H9 (cell line): ENCODE measurements at regions not wholly inside any gene's neighbourhood (a gene's known extent, or its start where the extent isn't known, plus 50 kb on each side); places are given as distances from the start of the nearest gene placed in this dataset.

Experiments used
- DNase-seq: peaks from one replicate; pipeline ENCODE4 v3.0.0-alpha.2; 2017
- H2AFZ ChIP-seq: one replicate; pipeline ENCODE4 v1.6.1; 2013; ENCODE audit warnings: mild to moderate bottlenecking, low read length, control low read depth, moderate library complexity
- H2AK5ac ChIP-seq: 2 replicates; pipeline ENCODE4 v1.6.1; 2013; ENCODE audit warnings: low read length, control low read depth, mixed read lengths; ENCODE audit not compliant: insufficient read length
- H2BK120ac ChIP-seq: one replicate; pipeline ENCODE4 v1.6.1; 2013; ENCODE audit warnings: low read depth, mild to moderate bottlenecking, low read length, control low read depth, inconsistent platforms; ENCODE audit not compliant: poor library complexity, severe bottlenecking
- H2BK12ac ChIP-seq: 2 replicates; pipeline ENCODE4 v1.6.1; 2013; ENCODE audit warnings: low read length, control low read depth, mixed read lengths, low read depth; ENCODE audit not compliant: insufficient read length
- H2BK15ac ChIP-seq: 2 replicates; pipeline ENCODE4 v1.6.1; 2013; ENCODE audit warnings: low read depth, low read length, control low read depth
- H2BK20ac ChIP-seq: one replicate; pipeline ENCODE4 v1.6.1; 2013; ENCODE audit warnings: low read depth, mild to moderate bottlenecking, low read length, control low read depth, inconsistent platforms; ENCODE audit not compliant: poor library complexity, severe bottlenecking
- H2BK5ac ChIP-seq: 2 replicates; pipeline ENCODE4 v1.6.1; 2013; ENCODE audit warnings: low read length, control low read depth, mixed read lengths; ENCODE audit not compliant: insufficient read length
- H3K14ac ChIP-seq: 2 replicates; pipeline ENCODE4 v1.6.1; 2013; ENCODE audit warnings: low read length, control low read depth; ENCODE audit not compliant: insufficient read depth
- H3K18ac ChIP-seq: 2 replicates; pipeline ENCODE4 v1.6.1; 2013; ENCODE audit warnings: low read depth, mild to moderate bottlenecking, mixed read lengths, low read length, control low read depth; ENCODE audit not compliant: insufficient read length
- H3K23ac ChIP-seq: 2 replicates; pipeline ENCODE4 v1.6.1; 2013; ENCODE audit warnings: low read length, control low read depth, mixed read lengths, low read depth; ENCODE audit not compliant: insufficient read length
- H3K23me2 ChIP-seq: 2 replicates; pipeline ENCODE4 v1.6.1; 2013; ENCODE audit warnings: low read depth, mild to moderate bottlenecking, mixed read lengths, low read length, control low read depth; ENCODE audit not compliant: insufficient read length, poor library complexity, severe bottlenecking
- H3K27ac ChIP-seq: 2 replicates; pipeline ENCODE4 v1.5.1; 2013; ENCODE audit warnings: low read length, control low read depth, mixed read lengths, low read depth; ENCODE audit not compliant: insufficient read length
- H3K27me3 ChIP-seq: 2 replicates; pipeline ENCODE4 v1.6.1; 2013; ENCODE audit warnings: low read length, control low read depth, inconsistent platforms; ENCODE audit not compliant: insufficient read depth
- H3K4ac ChIP-seq: 2 replicates; pipeline ENCODE4 v1.6.1; 2013; ENCODE audit warnings: low read depth, mild to moderate bottlenecking, control low read depth, inconsistent platforms, low read length, moderate library complexity
- H3K4me1 ChIP-seq: 2 replicates; pipeline ENCODE4 v1.6.1; 2013; ENCODE audit warnings: low read length, control low read depth, inconsistent platforms; ENCODE audit not compliant: insufficient read depth
- H3K4me2 ChIP-seq: 2 replicates; pipeline ENCODE4 v1.6.1; 2013; ENCODE audit warnings: low read length, control low read depth, mixed read lengths; ENCODE audit not compliant: insufficient read length, insufficient read depth
- H3K56ac ChIP-seq: 2 replicates; pipeline ENCODE4 v1.6.1; 2013; ENCODE audit warnings: low read depth, mild to moderate bottlenecking, mixed read lengths, low read length, control low read depth; ENCODE audit not compliant: insufficient read length
- H3K79me1 ChIP-seq: 2 replicates; pipeline ENCODE4 v1.6.1; 2013; ENCODE audit warnings: low read depth, mild to moderate bottlenecking, moderate library complexity, low read length, control low read depth, inconsistent platforms; ENCODE audit not compliant: insufficient read depth, poor library complexity, severe bottlenecking
- H3K79me2 ChIP-seq: 2 replicates; pipeline ENCODE4 v1.6.1; 2013; ENCODE audit warnings: low read length, control low read depth, inconsistent platforms; ENCODE audit not compliant: insufficient read depth
- H3K9ac ChIP-seq: 2 replicates; pipeline ENCODE4 v1.6.1; 2013; ENCODE audit warnings: low read length, control low read depth, mixed read lengths; ENCODE audit not compliant: insufficient read length; ENCODE audit errors: extremely low read depth
- H3K9me3 ChIP-seq: one replicate; pipeline ENCODE4 v1.6.1; 2013; ENCODE audit warnings: low read depth, low read length, inconsistent platforms; ENCODE audit not compliant: control insufficient read depth
- H3T11ph ChIP-seq: one replicate; pipeline ENCODE4 v1.6.1; 2013; ENCODE audit warnings: mild to moderate bottlenecking, low read length, control low read depth, inconsistent platforms
- H4K20me1 ChIP-seq: one replicate; pipeline ENCODE4 v1.6.1; 2013; ENCODE audit not compliant: control insufficient read depth, insufficient read length, insufficient read depth
- H4K5ac ChIP-seq: 2 replicates; pipeline ENCODE4 v1.6.1; 2013; ENCODE audit warnings: low read depth, mild to moderate bottlenecking, mixed read lengths, low read length, control low read depth; ENCODE audit not compliant: insufficient read length
- H4K8ac ChIP-seq: replicated peaks from 2 replicates; pipeline ENCODE4 v1.6.1; 2013; ENCODE audit warnings: low read length, control low read depth, mixed read lengths, low read depth; ENCODE audit not compliant: insufficient read length
- H4K91ac ChIP-seq: 2 replicates; pipeline ENCODE4 v1.6.1; 2013; ENCODE audit warnings: low read depth, mild to moderate bottlenecking, moderate library complexity, mixed read lengths, low read length, control low read depth; ENCODE audit not compliant: insufficient read length
- H3K27ac Mint-ChIP-seq, 3 experiments: 2 replicates in 2 of 3; 3 replicates in 1 of 3; pipeline ENCODE4 v1.8.0; 2020 to 2021; ENCODE audit warnings: mixed read lengths in 3 of 3, mild to moderate bottlenecking in 1 of 3, moderate library complexity in 1 of 3
- H3K27me3 Mint-ChIP-seq: 2 replicates; pipeline ENCODE4 v1.8.0; 2021; ENCODE audit warnings: low read depth, mild to moderate bottlenecking, moderate library complexity, mixed read lengths
- H3K36me3 Mint-ChIP-seq, 3 experiments: 2 replicates in 2 of 3; 3 replicates in 1 of 3; pipeline ENCODE4 v1.8.0; 2020 to 2021; ENCODE audit warnings: low read depth in 3 of 3, mixed read lengths in 3 of 3; ENCODE audit not compliant: insufficient read depth in 1 of 3
- H3K4me1 Mint-ChIP-seq, 2 experiments: 2 replicates each; pipeline ENCODE4 v1.8.0; 2020; ENCODE audit warnings: mixed read lengths in 2 of 2
- H3K4me3 Mint-ChIP-seq, 2 experiments: 2 replicates in 1 of 2; 3 replicates in 1 of 2; pipeline ENCODE4 v1.8.0; 2020 to 2021; ENCODE audit warnings: mild to moderate bottlenecking in 2 of 2, mixed read lengths in 2 of 2, moderate library complexity in 1 of 2
- H3K9me3 Mint-ChIP-seq, 2 experiments: 2 replicates in 1 of 2; 3 replicates in 1 of 2; pipeline ENCODE4 v1.8.0; 2020; ENCODE audit warnings: mild to moderate bottlenecking in 2 of 2, mixed read lengths in 2 of 2, moderate library complexity in 1 of 2
- WGBS: extraction: QIAGEN DNeasy Blood & Tissue Kit; methylation state at CpG from one replicate; pipeline ENCODE4 v1.1.7; 2013; ENCODE audit warnings: missing lambda C conversion rate, low lambda C conversion rate, mixed read lengths; ENCODE audit not compliant: insufficient read length; ENCODE audit errors: extremely low coverage; 5-methylcytosine and 5-hydroxymethylcytosine counted together
- TF ChIP-seq, protein P1 (sequence below): fragments of 200-600 bp; sonication (generic); conservative IDR thresholded peaks from 3 replicates; pipeline ENCODE4 v1.8.0; 2021; ENCODE audit warnings: antibody characterized with exemption, mild to moderate bottlenecking

DNA sequence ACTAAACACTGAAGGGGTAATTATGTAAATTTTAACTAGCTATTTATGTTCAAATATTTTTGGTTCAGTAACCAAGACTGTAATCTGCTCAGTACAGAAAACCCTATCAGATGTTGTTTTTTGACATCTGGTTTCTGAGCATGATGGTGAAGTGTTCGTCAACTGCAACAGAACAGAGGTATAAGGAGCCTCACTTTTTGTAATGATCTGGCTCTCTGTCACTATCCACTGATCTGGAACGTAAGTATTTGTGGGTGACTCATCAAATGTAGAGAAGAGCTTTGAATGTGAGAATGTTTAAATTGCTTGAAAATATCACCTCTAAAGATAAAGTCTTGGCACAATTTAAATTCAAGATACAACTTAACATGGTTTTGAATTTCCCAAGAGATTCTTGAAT, 213.6 kb upstream of the FAM98A start:
- Histone ChIP-seq H3K9ac (no peak overlapping the region), H3K23ac (no peak overlapping the region), H3K4me2 (no peak overlapping the region), H2BK15ac (no peak overlapping the region), H4K20me1 (no peaks in the 10 kb centered on the region), H4K91ac (no peak overlapping the region), H2AK5ac (no peak overlapping the region), H3T11ph (no peak overlapping the region), H3K4me1 (no peaks in the 10 kb centered on the region), H3K27ac (no peak overlapping the region), H3K18ac (no peak overlapping the region), H3K14ac (no peak overlapping the region), H3K4ac (no peak overlapping the region), H2BK12ac (no peak overlapping the region), H3K9me3 (no peaks in the 10 kb centered on the region), H2BK120ac (no peak overlapping the region), H3K79me1 (no peaks in the 10 kb centered on the region), H3K23me2 (no peaks in the 10 kb centered on the region), H4K8ac (no peak overlapping the region), H3K27me3 (no peaks in the 10 kb centered on the region), H4K5ac (no peak overlapping the region), H3K56ac (no peak overlapping the region), H2BK5ac (no peak overlapping the region), H2AFZ (no peak overlapping the region), H3K79me2 (no peaks in the 10 kb centered on the region), H2BK20ac (no peak overlapping the region)
- Mint-ChIP-seq H3K27ac (no peak overlapping the region), H3K27me3 (no peaks in the 10 kb centered on the region), H3K9me3 (no peaks in the 10 kb centered on the region), H3K4me1 (peaks cover 11 to 17% of the 10 kb centered on the region in 2 experiments), H3K4me3 (no peak overlapping the region), H3K36me3 (no peaks in the 10 kb centered on the region)
- no peak for DNase-seq
- WGBS: no CpG with 5 or more reads among the region's 2 CpGs
- TF ChIP-seq, protein P1, sequence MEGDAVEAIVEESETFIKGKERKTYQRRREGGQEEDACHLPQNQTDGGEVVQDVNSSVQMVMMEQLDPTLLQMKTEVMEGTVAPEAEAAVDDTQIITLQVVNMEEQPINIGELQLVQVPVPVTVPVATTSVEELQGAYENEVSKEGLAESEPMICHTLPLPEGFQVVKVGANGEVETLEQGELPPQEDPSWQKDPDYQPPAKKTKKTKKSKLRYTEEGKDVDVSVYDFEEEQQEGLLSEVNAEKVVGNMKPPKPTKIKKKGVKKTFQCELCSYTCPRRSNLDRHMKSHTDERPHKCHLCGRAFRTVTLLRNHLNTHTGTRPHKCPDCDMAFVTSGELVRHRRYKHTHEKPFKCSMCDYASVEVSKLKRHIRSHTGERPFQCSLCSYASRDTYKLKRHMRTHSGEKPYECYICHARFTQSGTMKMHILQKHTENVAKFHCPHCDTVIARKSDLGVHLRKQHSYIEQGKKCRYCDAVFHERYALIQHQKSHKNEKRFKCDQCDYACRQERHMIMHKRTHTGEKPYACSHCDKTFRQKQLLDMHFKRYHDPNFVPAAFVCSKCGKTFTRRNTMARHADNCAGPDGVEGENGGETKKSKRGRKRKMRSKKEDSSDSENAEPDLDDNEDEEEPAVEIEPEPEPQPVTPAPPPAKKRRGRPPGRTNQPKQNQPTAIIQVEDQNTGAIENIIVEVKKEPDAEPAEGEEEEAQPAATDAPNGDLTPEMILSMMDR: no peak
